GM12891 (cell line): ENCODE measurements at regions not wholly inside any gene's neighbourhood (a gene's known extent, or its start where the extent isn't known, plus 50 kb on each side); places are given as distances from the start of the nearest gene placed in this dataset.

ENCODE experiments used
- POLR2A ChIP-seq: IDR thresholded peaks from 2 replicates; pipeline ENCODE4 v1.6.1; 2011; ENCODE audit warnings: low read depth, low read length, control low read depth
- POLR2AphosphoS5 ChIP-seq: IDR thresholded peaks from 2 replicates; pipeline ENCODE4 v1.6.1; 2011; ENCODE audit warnings: low read depth, low read length, control low read depth

DNA sequence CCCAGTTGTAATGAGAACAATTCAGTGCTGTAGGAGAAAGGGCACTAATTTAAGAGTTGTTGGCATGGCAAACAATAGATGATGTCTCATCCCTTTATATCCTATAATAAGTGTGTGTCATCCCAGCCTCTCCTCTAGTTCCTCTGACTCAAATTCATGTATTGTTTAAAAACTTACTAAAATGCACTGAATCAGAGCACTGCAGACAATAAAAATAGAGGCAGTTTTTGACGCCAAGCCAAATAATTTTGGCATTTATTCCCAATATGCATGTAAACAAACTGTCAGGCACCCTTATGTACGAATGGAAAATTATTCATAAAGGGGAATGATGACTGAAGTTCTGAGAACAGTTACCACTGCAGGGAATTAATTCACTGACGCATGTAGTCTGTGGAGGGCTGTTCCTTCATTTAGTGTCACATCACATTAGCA, 57.9 kb upstream of the TMX1 start:
- no peak for TF ChIP-seq POLR2A
- no peak for TF ChIP-seq POLR2AphosphoS5
